Upper lobe of left lung (tissue), 6 donors: ENCODE measurements at regions not wholly inside any gene's neighbourhood (a gene's known extent, or its start where the extent isn't known, plus 50 kb on each side); places are given as distances from the start of the nearest gene placed in this dataset.
A peak's percentile ranks its signal among the peaks of the same experiment; 100 is the strongest.

Experiments used
- ATAC-seq, 2 donors: fragments of 200-7000 bp; cut with Tn5 transposase; one replicate each; pipeline ENCODE4 v1.9.1; 2022; ENCODE audit warnings: mild to moderate bottlenecking in 2 of 2, moderate library complexity in 2 of 2; ENCODE audit not compliant: low FRiP score in 2 of 2
- DNase-seq, 2 donors: peaks; one replicate each; pipeline ENCODE4 v3.0.0-alpha.2; 2019 to 2020
- H3K27ac ChIP-seq, 4 donors: fragments of 200-600 bp; sonication (generic); one replicate each; pipeline ENCODE4 v1.5.1; 2016 to 2019
- H3K27me3 ChIP-seq, 4 donors: fragments of 200-600 bp; sonication (generic); one replicate each; pipeline ENCODE4 v1.5.1; 2017 to 2019
- H3K36me3 ChIP-seq, 4 donors: fragments of 200-600 bp; sonication (generic); one replicate each; pipeline ENCODE4 v1.5.1; 2016 to 2019
- H3K4me1 ChIP-seq, 4 donors: fragments of 200-600 bp; sonication (generic); one replicate each; pipeline ENCODE4 v1.5.1; 2018 to 2019
- H3K4me3 ChIP-seq, 4 donors: fragments of 200-600 bp; sonication (generic); one replicate each; pipeline ENCODE4 v1.5.1; 2017 to 2019; ENCODE audit warnings: mild to moderate bottlenecking in 2 of 4, moderate library complexity in 1 of 4
- H3K9me3 ChIP-seq, 4 donors: fragments of 200-600 bp; sonication (generic); one replicate each; pipeline ENCODE4 v1.5.1; 2018 to 2019
- EP300 ChIP-seq, 4 donors: sonication (generic); formaldehyde crosslinking; IDR thresholded peaks; one replicate each; pipeline ENCODE4 v1.5.1; 2017; ENCODE audit warnings: antibody characterized with exemption in 4 of 4, control low read depth in 2 of 4
- POLR2A ChIP-seq, 4 donors: fragments of 450-650 bp; IDR thresholded peaks; one replicate each; pipeline ENCODE4 v1.5.1; 2016 to 2017; ENCODE audit warnings: antibody characterized with exemption in 4 of 4, mild to moderate bottlenecking in 2 of 4
- POLR2AphosphoS5 ChIP-seq, 2 donors: sonication (generic); formaldehyde crosslinking; IDR thresholded peaks; one replicate each; pipeline ENCODE4 v1.5.1; 2017; ENCODE audit warnings: antibody characterized with exemption in 2 of 2
- WGBS, 2 donors: methylation state at CpG; one replicate each; pipeline ENCODE4 v1.1.5; 2017 to 2018; 5-methylcytosine and 5-hydroxymethylcytosine counted together
- TF ChIP-seq, protein P1 (sequence below), 6 experiments: fragments of 450-650 bp in 4 of 6; fragments of 200-600 bp in 2 of 6; sonication (generic) in 2 of 6; IDR thresholded peaks; one replicate each; pipeline ENCODE4 v1.5.1; 2016 to 2019; ENCODE audit warnings: antibody characterized with exemption in 6 of 6
- donor health status: DM: no; HTN: no; CAD: no; lungs with moderate emphysema.
- donor health status: DM: no; HTN: yes; CAD: no; lungs with severe emphysema.

DNA sequence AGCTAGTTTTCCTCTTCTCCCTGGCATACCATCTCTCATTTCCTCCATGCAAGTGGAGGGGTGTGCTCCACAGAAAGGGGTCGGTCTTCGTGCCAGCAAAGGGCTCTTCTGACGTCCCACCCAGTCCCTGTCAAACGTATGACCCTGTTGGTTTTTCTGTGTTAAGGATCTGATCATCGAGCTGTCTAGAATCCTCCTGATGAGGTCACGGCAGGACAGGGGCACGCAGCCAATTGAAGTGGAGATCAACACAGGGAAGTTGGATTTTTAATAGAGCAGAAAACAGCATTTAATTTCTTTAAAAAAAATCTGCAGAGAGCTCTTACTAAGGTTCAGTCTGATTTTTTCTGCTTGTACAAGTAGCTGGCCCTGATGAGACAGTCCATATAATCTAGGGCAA lies 339.4 kb downstream of the TEX29 start:
- H3K4me3 ChIP-seq: no peak overlapping the region
- peaks cover 0 to 3% (median 0%) of the 10 kb centered on the region in 4 donors for H3K4me1 ChIP-seq
- TF ChIP-seq, protein P1, sequence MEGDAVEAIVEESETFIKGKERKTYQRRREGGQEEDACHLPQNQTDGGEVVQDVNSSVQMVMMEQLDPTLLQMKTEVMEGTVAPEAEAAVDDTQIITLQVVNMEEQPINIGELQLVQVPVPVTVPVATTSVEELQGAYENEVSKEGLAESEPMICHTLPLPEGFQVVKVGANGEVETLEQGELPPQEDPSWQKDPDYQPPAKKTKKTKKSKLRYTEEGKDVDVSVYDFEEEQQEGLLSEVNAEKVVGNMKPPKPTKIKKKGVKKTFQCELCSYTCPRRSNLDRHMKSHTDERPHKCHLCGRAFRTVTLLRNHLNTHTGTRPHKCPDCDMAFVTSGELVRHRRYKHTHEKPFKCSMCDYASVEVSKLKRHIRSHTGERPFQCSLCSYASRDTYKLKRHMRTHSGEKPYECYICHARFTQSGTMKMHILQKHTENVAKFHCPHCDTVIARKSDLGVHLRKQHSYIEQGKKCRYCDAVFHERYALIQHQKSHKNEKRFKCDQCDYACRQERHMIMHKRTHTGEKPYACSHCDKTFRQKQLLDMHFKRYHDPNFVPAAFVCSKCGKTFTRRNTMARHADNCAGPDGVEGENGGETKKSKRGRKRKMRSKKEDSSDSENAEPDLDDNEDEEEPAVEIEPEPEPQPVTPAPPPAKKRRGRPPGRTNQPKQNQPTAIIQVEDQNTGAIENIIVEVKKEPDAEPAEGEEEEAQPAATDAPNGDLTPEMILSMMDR (IDR thresholded peaks at IDR 0.05): no peak
- TF ChIP-seq POLR2AphosphoS5 (IDR thresholded peaks at IDR 0.05): no peak
- no peak for TF ChIP-seq EP300 (IDR thresholded peaks at IDR 0.05)
- no peak for TF ChIP-seq POLR2A (IDR thresholded peaks at IDR 0.05)
- H3K9me3 ChIP-seq: no peaks in the 10 kb centered on the region
- no peak for ATAC-seq
- H3K36me3 ChIP-seq: no peaks in the 10 kb centered on the region
- WGBS, 2 donors: 67 to 84% methylated on average over 7 of the region's 7 CpGs
- H3K27ac ChIP-seq: no peak overlapping the region
- DNase-seq: no peak
- H3K27me3 ChIP-seq: no peaks in the 10 kb centered on the region

DNA sequence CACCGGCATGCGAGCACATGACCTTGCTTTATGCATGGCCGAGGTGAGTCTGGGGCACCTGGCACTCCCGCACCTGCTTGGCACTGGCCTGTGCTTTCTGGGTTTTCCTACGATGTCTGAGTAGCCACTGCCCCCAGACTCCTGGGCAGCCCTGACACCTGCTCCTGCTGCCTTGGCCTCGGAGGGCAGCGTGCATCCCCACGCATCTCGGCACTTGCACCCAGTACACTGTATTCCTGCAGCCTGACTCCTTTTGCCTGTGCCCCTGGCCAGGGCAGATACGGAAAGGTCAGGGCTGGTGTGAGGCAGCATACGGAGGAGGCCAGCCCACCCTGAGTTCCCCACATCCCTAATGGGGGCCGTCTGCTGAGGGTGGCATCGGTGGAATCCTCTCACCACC lies 340.6 kb downstream of the TEX29 start:
- H3K4me1 ChIP-seq: peaks cover 0 to 3% (median 0%) of the 10 kb centered on the region in 4 donors
- peak in 1 of 2 donors; percentile 4 for ATAC-seq
- H3K9me3 ChIP-seq: no peaks in the 10 kb centered on the region
- TF ChIP-seq POLR2AphosphoS5 (IDR thresholded peaks at IDR 0.05): no peak
- no peak for TF ChIP-seq POLR2A (IDR thresholded peaks at IDR 0.05)
- TF ChIP-seq EP300 (IDR thresholded peaks at IDR 0.05): no peak
- TF ChIP-seq, protein P1 (IDR thresholded peaks at IDR 0.05): no peak
- no peaks in the 10 kb centered on the region for H3K36me3 ChIP-seq
- peak; percentile 9 to 36 for DNase-seq
- 83 to 85% methylated on average over 6 to 13 of the region's 13 CpGs for WGBS, 2 donors
- no peaks in the 10 kb centered on the region for H3K27me3 ChIP-seq
- H3K4me3 ChIP-seq: no peak overlapping the region
- H3K27ac ChIP-seq: no peak overlapping the region

DNA sequence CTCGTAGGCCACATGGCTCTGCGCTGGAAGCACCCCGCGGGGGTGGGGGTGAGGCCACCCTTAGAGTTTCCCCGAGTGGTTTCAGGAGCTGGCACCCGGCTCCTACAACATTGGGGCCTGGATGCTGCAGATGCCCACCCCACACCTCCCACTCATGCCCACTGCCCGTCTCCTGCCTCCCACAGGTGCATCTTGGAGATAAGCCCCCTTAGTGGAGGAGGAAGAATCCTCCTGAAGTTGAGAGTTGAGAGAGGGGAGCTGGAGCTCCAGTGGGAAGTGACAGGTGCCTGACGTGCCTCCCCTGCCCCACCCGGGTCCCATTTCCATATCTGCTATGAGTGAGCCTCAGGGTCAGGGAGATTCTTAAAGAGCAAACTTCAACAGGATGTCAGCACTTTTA lies 341.3 kb downstream of the TEX29 start:
- no peak overlapping the region for H3K27ac ChIP-seq
- peaks cover 0 to 3% (median 0%) of the 10 kb centered on the region in 4 donors for H3K4me1 ChIP-seq
- no peaks in the 10 kb centered on the region for H3K27me3 ChIP-seq
- WGBS, 2 donors: 76 to 90% methylated on average over 4 to 9 of the region's 9 CpGs
- no peak overlapping the region for H3K4me3 ChIP-seq
- TF ChIP-seq, protein P1 (IDR thresholded peaks at IDR 0.05): no peak
- no peak for TF ChIP-seq EP300 (IDR thresholded peaks at IDR 0.05)
- no peak for TF ChIP-seq POLR2A (IDR thresholded peaks at IDR 0.05)
- no peak for TF ChIP-seq POLR2AphosphoS5 (IDR thresholded peaks at IDR 0.05)
- DNase-seq (peak in 1 of 2 donors; percentile 38), ATAC-seq (no peak)
- H3K9me3 ChIP-seq: no peaks in the 10 kb centered on the region
- H3K36me3 ChIP-seq: no peaks in the 10 kb centered on the region

DNA sequence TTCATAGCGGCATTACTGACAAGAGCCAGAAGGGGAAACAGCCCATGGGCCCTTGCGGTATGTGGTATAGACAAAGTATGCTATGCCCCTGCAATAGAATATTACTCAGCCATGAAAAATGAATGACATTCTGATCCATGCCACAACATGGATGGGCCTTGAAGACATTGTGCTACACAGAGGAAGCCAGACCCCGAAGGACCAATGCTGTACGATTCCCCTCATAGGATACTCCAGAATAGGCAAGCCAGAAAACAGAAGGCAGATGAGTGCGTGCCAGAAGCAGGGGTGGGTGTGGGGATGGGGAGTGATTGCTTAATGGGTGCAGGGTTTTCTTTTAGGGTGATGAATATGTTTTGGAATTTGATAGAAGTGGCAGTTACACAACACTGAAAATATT lies 342.0 kb downstream of the TEX29 start:
- 91 to 92% methylated on average over 5 of the region's 5 CpGs for WGBS, 2 donors

DNA sequence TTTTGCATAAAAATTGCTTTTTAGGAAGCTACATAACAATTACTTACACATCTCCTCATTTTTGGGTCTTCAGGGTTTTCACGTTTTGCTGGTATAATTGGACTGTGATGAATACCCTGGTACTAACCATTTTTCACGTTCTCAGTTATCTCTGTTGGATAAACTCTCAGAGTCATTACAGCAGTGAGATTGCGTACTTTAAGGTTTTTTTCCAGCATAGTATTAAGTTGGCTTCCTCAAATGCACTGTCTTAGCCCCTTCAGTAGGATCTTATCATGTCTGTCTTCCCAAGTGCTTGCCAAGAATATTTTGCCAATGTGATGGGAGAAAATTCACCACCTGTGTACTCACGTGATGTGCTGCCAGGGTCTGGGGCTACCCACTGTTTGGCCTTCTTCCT lies 342.5 kb downstream of the TEX29 start:
- 50 to 60% methylated on average over 4 of the region's 4 CpGs for WGBS, 2 donors
- no peaks in the 10 kb centered on the region for H3K36me3 ChIP-seq
- DNase-seq (no peak), ATAC-seq (no peak)
- H3K4me1 ChIP-seq: peaks cover 0 to 3% (median 0%) of the 10 kb centered on the region in 4 donors
- no peak overlapping the region for H3K4me3 ChIP-seq
- no peak overlapping the region for H3K27ac ChIP-seq
- no peaks in the 10 kb centered on the region for H3K27me3 ChIP-seq
- no peaks in the 10 kb centered on the region for H3K9me3 ChIP-seq
- TF ChIP-seq, protein P1 (IDR thresholded peaks at IDR 0.05): no peak
- TF ChIP-seq POLR2A (IDR thresholded peaks at IDR 0.05) (no peak), POLR2AphosphoS5 (IDR thresholded peaks at IDR 0.05) (no peak), EP300 (IDR thresholded peaks at IDR 0.05) (no peak)

More for the DNA sequence above, 342.0 kb downstream of the TEX29 start:
- no peaks in the 10 kb centered on the region for H3K27me3 ChIP-seq
- TF ChIP-seq POLR2A (IDR thresholded peaks at IDR 0.05): no peak
- TF ChIP-seq POLR2AphosphoS5 (IDR thresholded peaks at IDR 0.05): no peak
- TF ChIP-seq EP300 (IDR thresholded peaks at IDR 0.05): no peak
- TF ChIP-seq, protein P1 (IDR thresholded peaks at IDR 0.05): no peak
- no peak overlapping the region for H3K27ac ChIP-seq
- no peak overlapping the region for H3K4me3 ChIP-seq
- no peaks in the 10 kb centered on the region for H3K9me3 ChIP-seq
- ATAC-seq (no peak), DNase-seq (no peak)
- no peaks in the 10 kb centered on the region for H3K36me3 ChIP-seq
- H3K4me1 ChIP-seq: peaks cover 0 to 3% (median 0%) of the 10 kb centered on the region in 4 donors
